NCI-H526 treated with DMSO at 0.1 percent for 48 hours (cell line): ENCODE measurements at regions not wholly inside any gene's neighbourhood (a gene's known extent, or its start where the extent isn't known, plus 50 kb on each side); places are given as distances from the start of the nearest gene placed in this dataset.
A peak's percentile ranks its signal among the peaks of the same experiment; 100 is the strongest.

Experiments
- DNase-seq: peaks from one replicate; lab custom pipeline; 2025; lab: John Stamatoyannopoulos, UW

DNA sequence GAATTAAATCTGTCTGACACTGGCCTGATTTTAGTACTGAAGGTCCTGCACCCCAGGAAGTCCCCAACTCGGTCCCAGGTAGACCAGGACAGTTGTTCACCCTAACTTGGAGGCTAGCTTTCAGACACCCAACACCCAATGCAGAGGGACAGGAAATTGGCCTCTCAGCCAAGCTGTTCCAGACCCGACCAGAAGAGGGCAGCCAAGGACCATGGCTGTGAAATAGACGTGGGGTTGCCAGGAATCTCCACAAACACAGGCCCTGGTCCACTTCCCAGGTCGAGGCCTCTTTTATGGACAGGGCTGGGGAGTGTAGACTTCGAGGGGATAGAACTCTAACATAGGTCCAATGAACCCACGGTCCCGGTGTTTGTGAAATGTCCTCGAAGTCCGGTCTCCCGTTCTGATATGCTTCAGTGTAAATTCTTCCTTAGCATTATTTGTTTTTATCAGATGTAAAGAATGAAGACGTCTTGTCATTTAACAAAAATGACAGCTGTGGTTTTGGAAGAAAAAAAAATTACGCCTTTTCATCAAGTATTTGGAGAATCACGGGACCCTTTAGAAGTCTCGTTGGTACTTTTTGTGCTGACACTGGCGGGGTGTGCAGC is 260.3 kb upstream of the ADAMTS16 start:
- peak; percentile 58 for DNase-seq

DNA sequence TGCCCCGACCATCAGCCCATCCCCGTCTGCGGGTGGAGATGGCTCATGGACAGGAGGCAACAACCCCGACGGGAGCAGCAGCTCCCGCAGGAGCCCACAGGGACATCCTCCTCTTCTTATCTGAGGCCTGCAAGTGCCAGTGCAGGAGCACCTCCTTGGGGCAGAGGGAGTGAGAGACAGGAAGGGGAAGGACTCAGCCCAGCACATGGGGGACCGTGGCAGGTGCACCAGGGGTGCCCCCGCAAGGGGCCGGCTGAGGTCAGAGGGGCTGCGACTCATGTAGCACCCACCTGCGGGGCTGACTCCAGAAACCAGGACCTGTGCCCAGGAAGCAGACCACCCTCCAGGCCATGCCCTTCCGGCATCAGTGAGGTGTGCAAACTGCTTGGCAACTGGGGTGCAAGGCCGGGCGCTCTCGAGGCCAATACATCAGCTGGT is 259.8 kb upstream of the ADAMTS16 start:
- no peak for DNase-seq

DNA sequence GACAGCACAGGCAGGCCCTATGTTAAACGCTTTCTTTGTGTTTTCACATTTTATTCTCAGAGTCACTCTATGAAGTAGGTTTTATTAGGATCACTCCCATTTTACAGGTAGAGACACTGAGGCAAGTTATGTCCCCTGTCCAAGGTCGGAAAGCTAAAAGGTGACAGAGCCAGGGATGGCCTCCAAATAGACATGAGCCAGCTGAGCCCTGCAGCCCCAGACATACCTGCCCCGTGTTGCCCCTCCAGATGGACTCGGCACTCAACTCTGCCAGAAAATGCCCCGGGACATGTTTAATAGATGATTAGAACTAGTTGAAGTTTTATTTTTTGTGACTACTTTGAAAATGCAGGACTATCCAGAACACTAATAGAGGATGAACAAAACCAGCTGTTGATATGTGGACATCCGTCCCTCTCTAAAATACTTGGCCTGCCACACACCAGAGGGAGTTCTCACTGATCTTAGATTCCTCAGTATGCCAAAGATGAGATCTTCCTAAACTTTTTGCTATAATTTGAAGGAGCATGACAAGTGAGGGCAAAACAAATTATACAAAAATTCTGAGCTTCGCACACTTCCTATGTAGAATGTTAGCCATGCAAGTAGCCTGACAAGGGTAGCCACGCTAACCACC is 258.6 kb upstream of the ADAMTS16 start:
- DNase-seq = no peak

DNA sequence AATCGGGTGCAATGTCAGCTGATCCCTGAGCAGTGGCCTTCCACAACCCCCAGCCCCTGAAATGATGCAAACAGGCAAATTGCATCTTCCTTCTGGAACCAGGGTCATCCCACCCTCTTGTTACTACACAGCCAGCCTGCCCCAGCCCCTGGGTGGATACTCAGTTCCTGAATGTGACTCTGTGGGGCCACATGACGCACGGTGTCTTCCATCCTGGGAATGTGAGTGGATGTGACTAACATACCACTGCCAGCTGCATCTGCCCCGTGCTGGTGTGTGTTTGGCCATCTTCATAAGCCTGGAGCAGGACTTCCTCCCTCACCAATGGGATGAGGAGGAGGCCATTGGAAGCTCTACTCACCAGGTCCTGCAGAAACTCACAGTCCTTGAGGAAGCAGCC is 257.9 kb upstream of the ADAMTS16 start:
- no peak for DNase-seq

DNA sequence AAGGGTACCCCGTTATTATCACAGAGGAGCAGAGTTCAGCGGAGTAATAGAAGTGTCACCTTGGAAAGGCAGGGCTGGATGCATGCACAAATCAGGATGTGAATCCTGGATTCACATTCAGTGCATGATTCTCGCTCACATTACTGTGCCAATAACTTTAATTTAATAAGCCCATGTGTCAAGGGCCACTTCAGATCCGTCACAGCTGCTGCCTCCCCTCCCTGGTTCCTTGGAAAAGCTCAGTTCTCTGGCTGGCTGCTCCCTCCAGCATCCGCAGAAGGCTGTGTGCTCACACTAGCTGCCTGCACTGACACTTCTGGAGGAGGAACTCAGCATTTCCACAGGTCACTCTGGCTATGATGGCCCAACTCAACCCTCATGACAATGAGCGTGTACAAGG is 256.8 kb upstream of the ADAMTS16 start:
- DNase-seq = no peak

DNA sequence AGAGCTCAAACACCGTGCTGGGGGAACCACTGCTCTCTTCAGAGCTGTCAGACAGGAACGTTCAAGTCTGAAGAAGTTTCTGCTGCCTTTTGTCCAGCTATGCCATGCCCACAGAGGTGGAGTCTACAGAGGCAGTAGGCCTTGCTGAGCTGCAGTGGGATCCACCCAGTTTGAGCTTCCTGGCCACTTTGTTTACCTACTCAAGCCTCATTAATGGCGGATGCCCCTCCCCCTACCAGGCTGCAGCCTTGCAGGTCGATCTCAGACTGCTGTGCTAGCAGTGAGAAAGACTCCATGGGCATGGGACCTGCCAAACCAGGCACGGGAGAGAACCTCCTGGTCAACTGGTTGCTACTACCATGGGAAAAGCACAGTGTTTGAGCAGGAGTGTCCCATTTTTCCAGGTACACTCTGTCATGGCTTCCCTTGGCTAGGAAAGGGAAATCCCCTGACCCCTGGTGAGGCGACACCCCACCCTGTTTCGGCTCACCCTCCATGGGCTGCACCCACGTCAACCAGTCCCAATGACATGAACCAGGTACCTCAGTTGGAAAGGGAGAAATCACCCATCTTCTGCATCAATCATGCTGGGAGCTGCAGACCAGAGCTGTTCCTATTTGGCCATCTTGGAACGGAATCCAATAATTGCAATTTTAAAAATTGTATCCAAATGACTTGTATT is 246.9 kb upstream of the ADAMTS16 start:
- DNase-seq = no peak

DNA sequence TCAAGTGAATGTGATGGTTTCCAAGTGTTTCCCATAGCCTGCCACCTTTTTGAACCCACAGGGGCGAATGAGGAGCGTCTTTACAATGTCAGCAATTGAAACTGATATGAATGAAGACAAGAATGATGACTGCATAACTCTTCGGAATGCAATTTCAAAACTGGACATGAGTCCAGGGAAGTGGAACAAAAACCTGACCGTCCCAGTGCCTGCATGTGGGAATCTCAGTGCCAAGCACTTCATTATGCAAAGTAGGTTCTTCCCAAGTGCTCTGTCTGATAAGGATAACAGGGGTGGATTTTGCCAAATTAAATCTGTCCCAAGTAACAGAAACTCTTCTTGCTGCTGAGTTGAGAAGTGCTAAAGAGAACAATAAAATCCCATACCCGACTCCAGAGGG is 243.8 kb upstream of the ADAMTS16 start:
- no peak for DNase-seq

DNA sequence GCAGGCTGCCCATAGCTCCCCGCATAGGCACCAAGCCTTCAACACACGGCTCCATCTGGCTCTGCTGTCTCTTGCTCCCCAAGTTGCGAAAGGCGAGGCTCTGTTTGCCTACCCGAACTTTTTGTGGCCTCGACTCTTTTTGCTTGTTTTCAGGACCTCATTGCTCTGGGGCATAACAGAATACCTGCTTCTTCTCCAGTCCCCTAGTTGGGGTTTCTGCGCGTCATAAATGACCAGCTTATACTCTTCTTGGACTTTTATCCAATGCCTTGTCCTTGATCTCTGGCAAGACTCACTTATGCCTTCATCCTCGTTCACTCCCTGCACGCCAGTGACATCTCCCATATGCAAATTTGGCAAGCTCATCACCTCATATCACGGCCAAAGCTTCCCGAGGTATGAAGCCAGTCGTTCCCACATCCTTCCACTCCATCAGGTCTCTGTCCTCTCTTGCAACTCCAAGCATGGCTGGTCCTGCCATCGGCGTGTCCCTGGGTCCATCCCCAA is 238.8 kb upstream of the ADAMTS16 start:
- DNase-seq = no peak

DNA sequence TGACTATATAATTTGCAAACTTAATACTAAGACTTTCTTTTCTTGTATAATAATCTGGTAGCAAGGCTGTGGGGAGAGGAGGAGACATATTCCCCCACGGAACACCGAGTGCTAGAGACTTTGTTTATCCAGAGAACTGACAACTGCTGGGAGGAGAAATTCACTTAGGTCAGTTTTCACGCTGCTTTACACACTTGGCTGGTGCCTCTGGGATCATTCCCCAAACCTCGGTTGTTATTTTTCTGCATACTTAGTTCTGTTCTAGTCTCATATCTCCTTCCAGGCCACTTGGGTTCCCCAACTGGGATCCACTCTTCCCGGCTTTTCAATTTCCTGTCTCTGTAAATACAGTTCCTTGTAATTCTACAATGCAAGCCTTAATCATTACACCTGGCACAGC is 238.2 kb upstream of the ADAMTS16 start:
- no peak for DNase-seq

DNA sequence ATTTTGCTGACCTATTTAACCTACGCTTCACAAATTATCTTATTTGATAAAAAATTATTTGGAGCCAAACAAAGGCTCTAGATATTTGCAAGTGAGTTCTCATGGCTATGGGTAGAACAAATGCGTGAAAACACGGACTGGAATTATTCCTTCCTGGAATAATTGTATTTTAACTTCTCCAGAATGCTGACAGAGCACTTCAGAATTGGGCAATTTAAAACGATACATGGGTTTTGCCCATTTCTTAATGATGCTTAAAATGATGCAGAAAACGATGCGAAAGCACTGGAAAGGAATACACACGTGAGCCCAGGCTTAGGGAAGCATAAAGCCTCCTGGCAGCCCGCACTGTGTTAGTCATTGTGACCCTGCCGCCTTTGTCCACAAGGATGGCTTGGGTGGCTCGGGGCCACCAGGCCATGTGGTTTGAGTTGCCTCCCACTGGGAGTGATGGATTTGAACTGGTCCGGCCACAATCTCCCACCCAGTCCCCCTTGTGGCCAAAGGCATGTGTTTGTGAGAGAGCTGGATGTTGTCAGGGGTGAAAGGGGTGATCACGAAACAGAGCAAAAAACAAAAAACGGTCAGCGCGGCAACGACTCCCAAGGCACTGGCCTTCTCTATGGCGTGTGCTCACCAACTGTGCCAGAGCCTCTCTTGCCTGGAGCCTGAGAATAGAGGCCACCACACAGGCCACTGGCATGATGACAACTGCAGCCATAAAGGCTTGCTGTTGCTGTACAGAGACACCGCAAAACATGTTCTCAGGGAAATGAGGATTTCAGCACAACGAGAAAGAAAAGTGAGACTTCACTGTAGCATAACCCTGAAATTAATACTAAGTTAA is 234.2 kb upstream of the ADAMTS16 start:
- no peak for DNase-seq

DNA sequence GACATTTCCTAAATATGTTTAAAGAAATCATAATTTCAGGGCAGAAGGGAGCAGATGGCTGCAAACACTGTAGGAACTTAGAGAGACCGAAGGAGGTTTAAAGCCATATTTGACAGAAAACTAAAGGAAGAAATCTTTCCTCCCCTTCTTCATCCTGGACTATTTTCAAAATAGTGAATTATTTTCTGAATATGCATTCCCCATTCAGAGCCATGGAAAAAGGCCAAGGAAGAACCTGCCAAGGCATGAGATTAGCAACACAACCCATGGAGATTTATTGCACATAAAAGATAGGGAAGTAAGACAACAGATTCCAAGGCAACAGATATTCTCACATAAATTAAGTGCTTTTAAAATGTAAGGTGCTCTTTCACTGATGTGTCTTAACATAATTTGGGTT is 233.3 kb upstream of the ADAMTS16 start:
- no peak for DNase-seq

DNA sequence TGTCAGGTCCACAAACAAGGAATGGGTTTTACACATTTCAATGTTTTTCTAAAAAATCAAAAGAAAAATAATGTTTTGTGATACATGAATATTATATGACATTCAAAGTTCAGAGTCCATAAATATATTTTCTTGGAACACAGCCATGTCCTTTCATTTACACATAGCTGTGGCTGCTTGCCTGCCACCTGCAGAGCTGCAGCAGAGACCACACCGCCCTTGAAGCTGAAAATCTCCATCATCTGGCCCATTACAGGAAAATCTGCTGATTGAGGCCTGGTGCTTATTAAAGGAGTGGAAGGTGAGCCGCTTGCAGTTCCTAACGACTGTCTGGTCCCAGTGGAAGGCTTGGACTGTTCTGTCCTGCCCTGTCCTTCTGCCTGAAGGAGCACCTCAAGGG is 232.6 kb upstream of the ADAMTS16 start:
- no peak for DNase-seq

DNA sequence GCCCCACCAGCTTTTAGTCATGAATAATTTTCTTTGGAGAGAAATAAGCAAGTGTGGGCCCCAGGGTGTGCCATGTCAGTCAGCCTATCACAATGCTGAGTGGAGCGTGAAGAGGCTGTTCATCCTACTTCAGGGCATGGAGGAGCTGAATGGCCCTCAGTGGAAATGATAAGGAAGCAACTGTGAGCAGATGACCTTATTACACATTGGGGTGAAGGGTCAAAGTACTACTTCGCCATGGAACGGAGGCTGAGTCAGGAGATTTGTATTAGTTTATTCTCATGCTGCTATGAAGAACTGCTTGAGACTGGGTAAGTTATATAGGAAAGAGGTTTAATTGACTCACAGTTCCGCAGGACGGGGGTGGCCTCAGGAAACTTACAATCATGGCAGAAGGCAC is 231.0 kb upstream of the ADAMTS16 start:
- no peak for DNase-seq

DNA sequence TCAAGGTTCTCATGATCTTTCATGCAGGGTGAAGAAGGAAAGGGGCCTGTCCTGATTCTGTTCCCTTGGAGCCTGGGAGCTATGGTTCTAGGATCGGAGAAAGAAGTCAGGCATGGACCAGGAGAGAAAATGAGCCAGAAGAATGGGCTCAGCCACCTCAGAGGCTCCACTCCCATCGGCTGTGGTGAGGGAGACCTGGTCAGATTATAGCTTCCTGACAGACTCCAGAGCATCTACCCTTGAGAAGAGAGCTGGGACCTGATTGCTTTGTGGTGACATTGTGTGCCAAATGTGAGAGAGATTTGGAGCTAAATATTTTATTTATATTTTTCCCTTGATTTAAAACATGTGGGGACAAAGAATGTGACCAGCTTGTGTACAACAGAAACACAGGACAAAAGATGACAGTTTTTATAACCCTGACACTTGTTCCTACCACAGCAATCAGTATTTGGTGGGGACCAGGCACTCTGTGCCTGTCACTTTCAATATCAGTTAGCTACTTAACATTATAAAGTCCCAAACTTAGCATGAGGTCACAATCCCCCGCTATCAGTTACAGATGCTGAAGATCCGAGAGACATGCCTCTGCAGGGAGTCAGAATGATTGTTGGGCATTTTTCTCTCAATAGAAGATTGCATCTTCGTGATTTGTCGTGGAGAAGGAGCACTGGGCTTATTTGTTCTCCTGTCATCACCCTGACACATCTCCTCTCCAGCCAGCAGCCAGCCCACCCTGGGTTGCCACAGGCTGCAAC is 228.3 kb upstream of the ADAMTS16 start:
- DNase-seq = no peak

DNA sequence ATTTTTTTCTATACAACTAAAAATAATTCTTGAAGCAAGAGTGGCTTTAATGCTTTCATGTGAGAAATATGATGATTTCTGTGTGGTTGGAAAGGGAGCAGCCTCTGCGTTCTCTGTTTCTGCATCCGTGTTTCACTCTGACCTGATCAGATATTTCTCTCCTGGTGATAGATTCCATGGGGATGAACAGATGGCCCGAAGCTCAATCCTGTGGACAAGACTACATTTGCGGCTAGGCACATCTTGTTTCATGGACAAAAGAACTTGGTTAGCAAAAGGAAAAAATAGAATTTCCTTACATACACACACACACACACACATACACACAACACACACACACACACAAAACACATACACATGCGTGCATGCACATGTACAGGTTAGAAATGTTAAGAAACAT is 218.2 kb upstream of the ADAMTS16 start:
- no peak for DNase-seq

DNA sequence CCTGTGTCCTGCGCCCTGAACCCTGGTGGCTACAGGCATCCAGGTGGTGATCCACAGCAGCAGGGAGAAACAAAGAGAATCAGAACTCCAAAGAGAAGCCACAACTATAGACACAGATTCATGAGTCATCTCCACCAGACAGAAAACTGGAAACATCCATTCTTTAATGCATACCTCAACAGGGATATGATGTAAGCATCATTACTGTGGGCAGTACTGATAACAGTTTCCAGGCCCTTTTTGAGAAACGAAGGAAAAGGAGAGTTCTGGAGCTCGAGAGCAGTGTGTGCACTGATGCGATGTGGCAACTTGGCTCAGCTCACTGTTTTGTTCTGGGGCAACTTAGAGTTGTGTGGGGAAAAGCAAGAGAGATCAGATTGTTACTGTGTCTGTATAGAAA is 215.6 kb upstream of the ADAMTS16 start:
- DNase-seq = no peak

DNA sequence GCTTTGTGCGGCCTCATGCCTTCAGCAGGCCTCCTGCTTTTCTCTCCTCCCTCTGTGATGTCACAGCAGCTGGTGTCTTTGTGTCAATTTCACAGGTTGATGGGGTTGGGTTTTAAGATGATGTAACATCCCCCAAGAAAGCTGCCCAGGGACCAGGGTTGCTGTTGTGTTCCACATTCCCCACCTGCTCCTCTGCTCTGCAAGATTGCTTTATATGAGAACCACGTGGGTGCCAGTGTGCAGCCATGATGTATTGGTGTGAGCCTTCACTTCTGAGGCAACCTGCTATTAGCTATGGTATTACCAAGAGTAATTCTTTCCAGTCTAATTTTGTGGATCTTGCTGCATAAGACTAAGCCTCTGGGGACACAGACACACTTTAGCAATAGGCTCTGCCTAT is 213.0 kb upstream of the ADAMTS16 start:
- no peak for DNase-seq

DNA sequence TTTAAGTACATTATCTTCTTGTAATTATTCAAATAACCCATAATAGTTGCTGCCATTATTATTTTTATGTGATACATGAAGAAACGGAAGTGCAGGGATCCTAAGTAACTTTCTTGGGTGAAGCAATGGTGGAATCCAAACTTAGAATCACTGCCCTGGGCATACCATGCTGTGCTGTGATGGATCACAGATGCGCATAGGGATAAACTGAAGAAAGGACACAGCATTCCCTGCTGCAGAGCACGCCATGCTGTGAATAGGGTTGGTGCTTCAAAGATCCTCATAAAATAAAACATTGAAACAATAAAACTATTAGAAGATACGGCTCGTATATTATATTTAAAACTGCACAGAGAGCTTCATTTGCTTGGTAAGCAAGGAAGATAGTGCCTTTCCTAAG is 211.7 kb upstream of the ADAMTS16 start:
- no peak for DNase-seq

DNA sequence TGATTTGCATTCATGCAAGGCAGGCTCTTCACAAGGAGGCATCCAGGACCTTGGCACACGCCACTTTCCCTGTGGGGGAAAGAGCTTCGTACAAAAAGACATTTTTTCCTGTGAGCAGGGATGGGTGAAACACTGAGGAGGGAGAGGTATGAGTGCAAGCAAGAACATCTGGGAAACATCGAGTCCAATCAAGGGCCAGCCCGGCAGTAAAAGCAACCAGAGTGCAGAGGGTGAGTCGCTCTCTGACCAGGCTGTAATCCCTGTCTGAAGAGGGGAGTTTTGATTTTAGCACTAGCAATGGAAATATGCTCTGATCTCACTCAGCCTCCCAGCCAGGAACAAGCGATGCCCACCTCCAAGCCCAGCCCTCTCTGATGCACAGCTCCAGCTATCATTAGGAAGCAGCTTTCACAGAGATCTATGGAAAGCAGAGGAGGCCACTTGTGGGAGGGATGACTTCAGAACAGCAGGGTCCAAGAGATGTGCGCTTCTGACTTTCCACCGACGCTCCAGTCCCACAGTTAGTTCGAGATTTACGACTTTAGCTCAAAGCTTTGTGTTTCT is 211.0 kb upstream of the ADAMTS16 start:
- DNase-seq = no peak

DNA sequence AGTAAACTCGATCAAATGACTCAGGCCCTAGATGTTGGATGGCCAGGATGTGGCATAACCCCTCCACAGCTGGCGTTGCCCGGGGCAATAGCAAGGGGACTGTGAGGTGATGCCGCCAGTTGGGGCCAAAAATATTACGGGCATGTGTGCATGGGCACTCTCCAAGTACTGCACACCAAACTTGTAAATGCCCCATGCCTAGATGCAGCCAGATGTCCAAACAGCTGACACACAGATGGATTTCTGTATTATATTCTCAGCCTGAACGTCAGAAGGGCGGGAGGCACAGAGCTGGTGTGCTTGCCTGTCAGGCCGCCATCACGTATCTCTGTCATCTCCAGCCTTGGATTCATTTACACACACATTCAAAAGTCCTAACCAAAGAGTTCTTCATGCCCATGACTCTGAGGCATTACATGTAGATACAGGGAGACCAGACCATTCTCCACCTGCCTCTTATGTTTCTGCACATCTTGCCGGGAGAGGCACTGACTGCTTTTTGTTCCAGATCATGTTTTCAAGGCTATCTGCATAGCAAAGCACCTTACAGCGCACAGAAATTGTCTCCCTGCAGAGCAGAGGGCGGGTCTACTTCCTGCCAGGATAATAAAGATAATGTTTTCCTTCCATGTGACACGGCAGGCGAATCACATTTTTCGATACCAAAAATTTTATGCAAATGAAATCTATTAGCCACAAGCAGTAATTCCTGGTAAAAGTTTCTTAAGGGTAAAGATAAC is 200.9 kb upstream of the ADAMTS16 start:
- DNase-seq = no peak

DNA sequence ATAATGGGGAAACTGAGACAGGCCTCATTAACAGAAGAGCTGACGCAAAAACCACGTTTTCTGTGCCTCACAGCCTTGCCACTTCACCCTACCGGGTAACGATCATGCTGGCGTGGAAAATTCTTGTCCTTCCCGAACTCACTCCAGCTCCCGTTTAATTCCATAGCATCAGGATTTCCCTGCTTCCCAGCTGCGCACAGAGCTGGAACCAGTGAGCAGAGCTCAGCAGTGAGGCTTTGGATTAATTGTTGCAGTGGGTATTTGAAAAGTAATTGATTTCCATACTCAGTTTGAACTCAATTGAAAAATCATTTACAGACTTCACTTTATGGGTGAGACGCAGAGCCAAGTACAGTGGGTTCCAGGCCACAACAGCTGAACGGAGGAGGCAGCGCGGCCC is 199.0 kb upstream of the ADAMTS16 start:
- no peak for DNase-seq
